Karpas-422 (cell line): ENCODE measurements at regions not wholly inside any gene's neighbourhood (a gene's known extent, or its start where the extent isn't known, plus 50 kb on each side); places are given as distances from the start of the nearest gene placed in this dataset.

Experiments used
- DNase-seq: peaks from one replicate; pipeline ENCODE4 v3.0.0-alpha.2; 2015
- H2AFZ ChIP-seq: fragments of 200-600 bp; sonication (generic); 2 replicates; pipeline ENCODE4 v1.6.1; 2014; ENCODE audit warnings: antibody characterized with exemption, low read length, mixed read lengths
- H3K27ac ChIP-seq: fragments of 200-600 bp; sonication (generic); 2 replicates; pipeline ENCODE4 v1.5.1; 2014; ENCODE audit warnings: mild to moderate bottlenecking, low read length, moderate library complexity
- H3K27me3 ChIP-seq: fragments of 200-600 bp; sonication (generic); 2 replicates; pipeline ENCODE4 v1.6.1; 2014; ENCODE audit warnings: low read length, mixed read lengths
- H3K36me3 ChIP-seq: fragments of 200-600 bp; sonication (generic); 2 replicates; pipeline ENCODE4 v1.6.1; 2014; ENCODE audit warnings: low read length, mixed read lengths; ENCODE audit not compliant: insufficient read depth
- H3K4me1 ChIP-seq: fragments of 200-600 bp; sonication (generic); 2 replicates; pipeline ENCODE4 v1.6.1; 2014; ENCODE audit warnings: mild to moderate bottlenecking, low read length, mixed read lengths
- H3K4me2 ChIP-seq: fragments of 200-600 bp; sonication (generic); 2 replicates; pipeline ENCODE4 v1.6.1; 2014; ENCODE audit warnings: low read length, low read depth, mild to moderate bottlenecking; ENCODE audit not compliant: poor library complexity, severe bottlenecking
- H3K4me3 ChIP-seq: fragments of 200-600 bp; sonication (generic); 2 replicates; pipeline ENCODE4 v1.5.1; 2014; ENCODE audit warnings: mild to moderate bottlenecking, antibody characterized with exemption, low read length, mixed read lengths
- H3K79me2 ChIP-seq: fragments of 200-600 bp; sonication (generic); 2 replicates; pipeline ENCODE4 v1.6.1; 2014; ENCODE audit warnings: mild to moderate bottlenecking, low read length, mixed read lengths
- H3K9ac ChIP-seq: fragments of 200-600 bp; sonication (generic); 2 replicates; pipeline ENCODE4 v1.6.0; 2014; ENCODE audit warnings: low read length
- H3K9me2 ChIP-seq: fragments of 200-600 bp; sonication (generic), shearing (Covaris generic); replicated peaks from 2 replicates; pipeline ENCODE4 v1.6.0; 2014; ENCODE audit warnings: mild to moderate bottlenecking, low read length, moderate library complexity; ENCODE audit not compliant: insufficient read depth
- H3K9me3 ChIP-seq: fragments of 300-700, 200-600 bp; sonication (generic); 2 replicates; pipeline ENCODE4 v1.6.1; 2014; ENCODE audit warnings: low read length, mixed read lengths
- H4K20me1 ChIP-seq: fragments of 200-600 bp; sonication (generic); 2 replicates; pipeline ENCODE4 v1.6.1; 2014; ENCODE audit warnings: mild to moderate bottlenecking, antibody characterized with exemption, low read length, low read depth; ENCODE audit not compliant: insufficient read depth

DNA sequence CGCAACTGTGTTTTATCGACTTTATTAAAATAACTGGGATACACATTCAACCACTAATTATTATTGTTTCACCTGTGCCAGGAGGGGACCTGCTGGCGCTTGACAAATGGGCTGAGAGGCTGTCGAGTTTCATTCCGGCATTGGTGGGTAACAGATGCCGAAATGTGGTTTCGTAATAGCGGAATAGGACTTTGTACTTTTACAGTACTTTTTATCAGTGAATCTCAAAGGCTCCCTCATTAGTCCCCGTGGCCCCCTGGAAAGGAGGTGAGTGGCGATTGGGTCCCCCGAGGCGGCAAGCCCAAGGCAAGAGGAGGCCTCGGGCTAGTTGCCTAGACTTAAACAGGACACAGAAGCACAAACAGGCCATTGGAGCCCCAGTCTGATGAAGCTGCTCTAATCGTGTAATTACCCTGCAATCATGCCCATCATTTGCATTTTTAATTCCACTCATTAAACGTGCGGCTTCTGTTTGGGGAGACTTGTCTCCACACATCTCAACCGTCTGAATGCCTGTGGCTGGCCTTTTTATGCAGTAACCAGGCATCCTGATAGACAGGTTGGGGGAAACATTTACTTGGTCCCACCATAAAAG, 193.2 kb downstream of the INO80D start:
- no peak overlapping the region for H3K9ac ChIP-seq
- H2AFZ ChIP-seq, result no peak overlapping the region
- H3K4me1 ChIP-seq, result no peaks in the 10 kb centered on the region
- no peaks in the 10 kb centered on the region for H3K9me2 ChIP-seq
- H3K4me2 ChIP-seq, result no peak overlapping the region
- H3K4me3 ChIP-seq, result no peak overlapping the region
- H3K27ac ChIP-seq, result no peak overlapping the region
- H3K79me2 ChIP-seq, result no peaks in the 10 kb centered on the region
- no peaks in the 10 kb centered on the region for H3K9me3 ChIP-seq
- DNase-seq, result no peak
- H4K20me1 ChIP-seq, result no peaks in the 10 kb centered on the region
- H3K36me3 ChIP-seq, result no peaks in the 10 kb centered on the region
- H3K27me3 ChIP-seq, result no peaks in the 10 kb centered on the region

- H3K27me3 ChIP-seq, result no peaks in the 10 kb centered on the region
- H3K4me1 ChIP-seq, result no peaks in the 10 kb centered on the region
- H3K36me3 ChIP-seq, result no peaks in the 10 kb centered on the region
- H3K27ac ChIP-seq, result no peak overlapping the region
- no peak overlapping the region for H3K4me2 ChIP-seq
- no peak overlapping the region for H3K4me3 ChIP-seq
- no peaks in the 10 kb centered on the region for H3K9me2 ChIP-seq
- H3K79me2 ChIP-seq, result no peaks in the 10 kb centered on the region
- no peaks in the 10 kb centered on the region for H4K20me1 ChIP-seq
- H2AFZ ChIP-seq, result no peak overlapping the region
- no peak for DNase-seq
- H3K9ac ChIP-seq, result no peak overlapping the region
- H3K9me3 ChIP-seq, result no peaks in the 10 kb centered on the region
Observed at GRCh38 chr2:205892251-205892655, 193.7 kb downstream of the INO80D start.

GRCh38 chr2:205889114-205889513, 196.9 kb downstream of the INO80D start:
- Histone ChIP-seq H3K27me3 (no peaks in the 10 kb centered on the region), H3K9ac (no peak overlapping the region), H3K27ac (no peak overlapping the region), H2AFZ (no peak overlapping the region), H3K79me2 (no peaks in the 10 kb centered on the region), H3K4me2 (no peak overlapping the region), H3K4me1 (no peaks in the 10 kb centered on the region), H3K4me3 (no peak overlapping the region), H4K20me1 (no peaks in the 10 kb centered on the region), H3K9me2 (no peaks in the 10 kb centered on the region), H3K9me3 (no peaks in the 10 kb centered on the region), H3K36me3 (no peaks in the 10 kb centered on the region)
- no peak for DNase-seq

GRCh38 chr2:205887637-205888036, 198.3 kb downstream of the INO80D start:
- no peaks in the 10 kb centered on the region for H3K27me3 ChIP-seq
- no peak overlapping the region for H2AFZ ChIP-seq
- no peak for DNase-seq
- H3K79me2 ChIP-seq, result no peaks in the 10 kb centered on the region
- H4K20me1 ChIP-seq, result no peaks in the 10 kb centered on the region
- H3K4me2 ChIP-seq, result no peak overlapping the region
- no peak overlapping the region for H3K9ac ChIP-seq
- no peaks in the 10 kb centered on the region for H3K9me2 ChIP-seq
- H3K9me3 ChIP-seq, result no peaks in the 10 kb centered on the region
- H3K4me3 ChIP-seq, result no peak overlapping the region
- no peak overlapping the region for H3K27ac ChIP-seq
- no peaks in the 10 kb centered on the region for H3K4me1 ChIP-seq
- H3K36me3 ChIP-seq, result no peaks in the 10 kb centered on the region

DNA sequence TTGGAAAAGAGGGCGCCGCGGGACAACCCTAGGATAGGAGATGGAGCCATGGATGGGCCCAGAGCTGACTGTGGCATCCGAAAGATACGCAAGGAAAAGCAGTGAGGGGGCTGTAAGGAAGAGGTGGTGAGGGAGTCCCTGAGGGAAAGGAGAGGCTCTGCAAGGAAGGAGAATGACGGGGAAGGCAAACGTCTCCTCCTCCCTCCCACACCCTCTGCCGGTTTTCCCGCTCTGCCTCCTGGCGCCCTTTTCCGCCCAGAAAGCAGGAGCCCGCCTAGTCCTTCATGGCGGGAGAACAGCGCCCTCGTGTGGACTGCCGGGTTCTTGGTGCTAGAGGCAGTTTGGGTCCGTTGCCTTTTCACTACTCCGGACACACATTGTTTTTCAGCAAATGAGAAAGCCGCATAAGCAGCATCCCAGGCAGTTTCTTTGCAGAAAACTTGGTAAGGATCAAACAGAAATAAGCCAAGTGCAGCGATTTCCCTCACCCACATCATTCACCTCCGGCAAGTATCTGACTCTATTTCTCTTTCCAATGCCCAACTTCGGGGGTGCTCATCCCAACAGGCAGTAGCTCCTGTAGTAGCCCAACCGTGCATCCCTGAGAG, 200.4 kb downstream of the INO80D start:
- H3K27me3 ChIP-seq, result no peaks in the 10 kb centered on the region
- H3K4me3 ChIP-seq, result no peak overlapping the region
- H3K27ac ChIP-seq, result no peak overlapping the region
- no peaks in the 10 kb centered on the region for H3K36me3 ChIP-seq
- H3K4me2 ChIP-seq, result no peak overlapping the region
- no peaks in the 10 kb centered on the region for H4K20me1 ChIP-seq
- H3K4me1 ChIP-seq, result no peaks in the 10 kb centered on the region
- no peak overlapping the region for H2AFZ ChIP-seq
- no peak overlapping the region for H3K9ac ChIP-seq
- DNase-seq, result peak; percentile 90
- no peaks in the 10 kb centered on the region for H3K9me3 ChIP-seq
- no peaks in the 10 kb centered on the region for H3K9me2 ChIP-seq
- H3K79me2 ChIP-seq, result no peaks in the 10 kb centered on the region

GRCh38 chr2:205883965-205884364, 201.7 kb downstream of the NRP2 start:
- no peak overlapping the region for H3K27ac ChIP-seq
- H4K20me1 ChIP-seq, result no peaks in the 10 kb centered on the region
- H3K9me2 ChIP-seq, result no peaks in the 10 kb centered on the region
- H3K79me2 ChIP-seq, result no peaks in the 10 kb centered on the region
- H3K4me2 ChIP-seq, result no peak overlapping the region
- no peaks in the 10 kb centered on the region for H3K4me1 ChIP-seq
- no peaks in the 10 kb centered on the region for H3K9me3 ChIP-seq
- H2AFZ ChIP-seq, result no peak overlapping the region
- H3K36me3 ChIP-seq, result no peaks in the 10 kb centered on the region
- H3K4me3 ChIP-seq, result no peak overlapping the region
- no peak overlapping the region for H3K9ac ChIP-seq
- DNase-seq, result no peak
- H3K27me3 ChIP-seq, result no peaks in the 10 kb centered on the region

DNA sequence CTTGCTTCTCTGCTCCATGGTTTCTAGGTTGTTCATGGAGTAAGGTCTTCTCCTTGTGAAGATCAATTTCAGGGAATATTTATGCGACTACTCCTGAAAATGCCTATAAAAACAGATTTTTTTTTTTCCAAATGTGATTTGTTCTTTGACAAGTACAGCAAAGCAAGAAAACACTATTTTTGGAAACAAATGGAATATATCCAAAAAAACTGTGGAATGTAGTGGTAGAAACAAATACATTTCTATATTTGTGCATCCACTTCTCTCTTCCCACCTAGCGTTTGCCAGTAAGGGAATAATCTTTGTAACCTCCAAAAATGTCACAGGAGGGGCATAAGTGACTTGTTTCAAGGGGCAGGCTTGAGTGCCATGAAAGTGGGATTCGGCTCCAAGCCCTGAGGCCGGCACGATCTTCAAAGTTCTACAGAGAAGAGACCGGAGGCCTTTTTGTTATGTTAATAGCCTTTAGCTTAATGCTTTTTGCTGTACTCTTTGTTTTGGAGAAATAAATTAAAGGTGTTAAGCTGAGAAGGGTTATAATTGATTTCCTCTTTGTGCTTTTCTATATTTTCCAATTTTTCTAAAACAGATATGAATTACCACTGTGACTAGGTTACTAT, 200.6 kb downstream of the NRP2 start:
- H3K36me3 ChIP-seq, result no peaks in the 10 kb centered on the region
- H3K4me3 ChIP-seq, result no peak overlapping the region
- H4K20me1 ChIP-seq, result no peaks in the 10 kb centered on the region
- H3K4me2 ChIP-seq, result no peak overlapping the region
- H2AFZ ChIP-seq, result no peak overlapping the region
- no peak overlapping the region for H3K9ac ChIP-seq
- DNase-seq, result no peak
- no peaks in the 10 kb centered on the region for H3K27me3 ChIP-seq
- H3K27ac ChIP-seq, result no peak overlapping the region
- H3K4me1 ChIP-seq, result no peaks in the 10 kb centered on the region
- no peaks in the 10 kb centered on the region for H3K9me3 ChIP-seq
- H3K9me2 ChIP-seq, result no peaks in the 10 kb centered on the region
- H3K79me2 ChIP-seq, result no peaks in the 10 kb centered on the region

GRCh38 chr2:205880048-205880447, 197.7 kb downstream of the NRP2 start:
- Histone ChIP-seq H3K4me1 (no peaks in the 10 kb centered on the region), H3K79me2 (no peaks in the 10 kb centered on the region), H3K36me3 (no peaks in the 10 kb centered on the region), H3K4me2 (no peak overlapping the region), H3K9ac (no peak overlapping the region), H3K27me3 (no peaks in the 10 kb centered on the region), H3K4me3 (no peak overlapping the region), H4K20me1 (no peaks in the 10 kb centered on the region), H2AFZ (no peak overlapping the region), H3K9me2 (no peaks in the 10 kb centered on the region), H3K27ac (no peak overlapping the region), H3K9me3 (no peaks in the 10 kb centered on the region)
- no peak for DNase-seq
